Lung (tissue), 11 donors: ENCODE measurements at regions not wholly inside any gene's neighbourhood (a gene's known extent, or its start where the extent isn't known, plus 50 kb on each side); places are given as distances from the start of the nearest gene placed in this dataset.

Source experiments
- ATAC-seq: fragments of 200-7000 bp; cut with Tn5 transposase; one replicate; pipeline ENCODE4 v1.9.1; 2020; ENCODE audit warnings: moderate number of reproducible peaks; ENCODE audit not compliant: insufficient read depth, low FRiP score
- DNase-seq, 3 donors: peaks; one replicate each; pipeline ENCODE4 v3.0.0-alpha.2; 2013 to 2017
- H3K27ac ChIP-seq, 2 donors: one replicate each; pipeline ENCODE4 v1.5.1; 2013; ENCODE audit warnings: mild to moderate bottlenecking in 2 of 2, moderate library complexity in 2 of 2, control low read depth in 1 of 2, inconsistent platforms in 1 of 2, low read depth in 1 of 2, low read length in 1 of 2
- H3K27me3 ChIP-seq, 3 donors: one replicate each; pipeline ENCODE4 v1.5.1; 2013; ENCODE audit warnings: low read length in 2 of 3; ENCODE audit not compliant: control insufficient read depth in 3 of 3, insufficient read depth in 3 of 3
- H3K36me3 ChIP-seq, 4 donors: one replicate each; pipeline ENCODE4 v1.5.1; 2013; ENCODE audit warnings: low read length in 4 of 4, mild to moderate bottlenecking in 1 of 4, moderate library complexity in 1 of 4; ENCODE audit not compliant: control insufficient read depth in 4 of 4, insufficient read depth in 4 of 4
- H3K4me1 ChIP-seq, 5 donors: one replicate each; pipeline ENCODE4 v1.5.1; 2013; ENCODE audit warnings: low read length in 5 of 5, mild to moderate bottlenecking in 2 of 5, moderate library complexity in 1 of 5; ENCODE audit not compliant: control insufficient read depth in 5 of 5, insufficient read depth in 5 of 5
- H3K4me3 ChIP-seq: one replicate; pipeline ENCODE4 v1.5.1; 2013; ENCODE audit warnings: mild to moderate bottlenecking, control low read depth, moderate library complexity
- H3K9ac ChIP-seq, 2 donors: one replicate each; pipeline ENCODE4 v1.5.1; 2013; ENCODE audit warnings: low read length in 2 of 2, control low read depth in 1 of 2; ENCODE audit not compliant: insufficient read depth in 1 of 2
- H3K9me3 ChIP-seq, 4 donors: one replicate each; pipeline ENCODE4 v1.5.1; 2013; ENCODE audit warnings: low read length in 3 of 4, mild to moderate bottlenecking in 1 of 4, moderate library complexity in 1 of 4; ENCODE audit not compliant: control insufficient read depth in 4 of 4, insufficient read depth in 3 of 4
- CTCF ChIP-seq: IDR thresholded peaks from 2 replicates; pipeline ENCODE4 v1.5.1; 2012; ENCODE audit warnings: mild to moderate bottlenecking; ENCODE audit errors: control extremely low read depth, extremely low read depth
- WGBS, 2 donors: extraction: QIAGEN DNeasy Blood & Tissue Kit; methylation state at CpG; one replicate each; pipeline ENCODE4 v1.1.7; 2013; 5-methylcytosine and 5-hydroxymethylcytosine counted together
- donor health status: control.
- donor health status: control.
- donor health status: Bipolar disorder and iron deficiency.
- donor health status: healthy.
- donor health status: DM: yes; HTN: yes; CAD: no.

DNA sequence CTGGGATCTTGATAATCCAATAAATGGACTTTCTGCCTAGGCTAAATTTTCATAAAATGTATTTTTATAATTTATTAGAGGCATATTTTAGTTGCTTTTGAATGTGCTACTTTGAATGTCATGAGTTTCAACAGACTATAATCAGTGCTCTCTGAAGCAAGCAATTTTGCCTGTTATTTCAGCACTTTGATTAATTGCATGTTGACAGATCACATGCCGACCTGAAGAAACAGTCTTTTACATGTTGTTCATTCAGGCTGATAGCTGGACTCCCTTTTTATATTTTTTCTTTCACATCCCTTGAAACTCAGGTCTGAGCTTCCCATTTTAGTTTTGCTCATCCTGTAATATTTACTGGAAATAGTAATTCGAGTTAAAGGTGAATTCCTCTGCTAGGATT is 341.0 kb downstream of the NAP1L3 start:
- Histone ChIP-seq H3K4me1 (no peaks in the 10 kb centered on the region), H3K27ac (no peak overlapping the region), H3K4me3 (no peak overlapping the region), H3K36me3 (no peaks in the 10 kb centered on the region), H3K27me3 (peaks cover 2 to 3% (median 3%) of the 10 kb centered on the region in 3 donors), H3K9me3 (no peaks in the 10 kb centered on the region), H3K9ac (no peak overlapping the region)
- no peak for TF ChIP-seq CTCF
- no peak for ATAC-seq
- no peak for DNase-seq
- WGBS, 2 donors, result 7 to 40% methylated on average over 2 of the region's 2 CpGs

GRCh38 chrX:93322110-93322509 is 351.3 kb downstream of the NAP1L3 start:
- H3K9ac ChIP-seq, result no peak overlapping the region
- H3K4me3 ChIP-seq, result no peak overlapping the region
- TF ChIP-seq CTCF, result no peak
- ATAC-seq (no peak), DNase-seq (peak in 1 of 3 donors; percentile 1)
- no peaks in the 10 kb centered on the region for H3K4me1 ChIP-seq
- peaks cover 0 to 7% (median 0%) of the 10 kb centered on the region in 4 donors for H3K9me3 ChIP-seq
- no peak overlapping the region for H3K27ac ChIP-seq
- peaks cover 0 to 3% (median 0%) of the 10 kb centered on the region in 3 donors for H3K27me3 ChIP-seq
- H3K36me3 ChIP-seq, result no peaks in the 10 kb centered on the region
- 76 to 86% methylated on average over 3 of the region's 3 CpGs for WGBS, 2 donors

DNA sequence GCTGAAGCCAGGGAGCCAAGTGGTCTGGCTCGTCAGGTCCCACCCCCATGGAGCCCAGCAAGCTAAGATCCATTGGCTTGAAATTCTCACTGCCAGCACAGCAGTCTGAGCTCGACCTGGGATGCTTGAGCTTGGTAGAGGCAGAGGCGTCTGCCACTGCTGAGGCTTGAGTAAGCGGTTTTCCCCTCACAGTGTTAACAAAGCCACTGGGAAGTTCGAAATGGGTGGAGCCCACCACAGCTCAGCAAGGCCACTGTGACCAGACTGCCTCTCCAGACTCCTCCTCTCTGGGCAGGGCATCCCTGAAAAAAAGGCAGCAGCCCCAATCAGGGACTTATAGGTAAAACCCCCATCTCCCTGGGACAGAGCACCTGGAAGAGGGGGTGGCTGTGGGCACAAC is 353.8 kb downstream of the NAP1L3 start:
- Histone ChIP-seq H3K36me3 (no peaks in the 10 kb centered on the region), H3K27ac (no peak overlapping the region), H3K4me3 (no peak overlapping the region), H3K4me1 (no peaks in the 10 kb centered on the region), H3K9me3 (peaks cover 0 to 7% (median 1%) of the 10 kb centered on the region in 4 donors), H3K27me3 (peaks cover 0 to 3% (median 0%) of the 10 kb centered on the region in 3 donors), H3K9ac (no peak overlapping the region)
- DNase-seq (no peak), ATAC-seq (no peak)
- no peak for TF ChIP-seq CTCF
- 56 to 64% methylated on average over 5 of the region's 5 CpGs for WGBS, 2 donors
